H1 (cell line): ENCODE measurements at regions not wholly inside any gene's neighbourhood (a gene's known extent, or its start where the extent isn't known, plus 50 kb on each side); places are given as distances from the start of the nearest gene placed in this dataset.

Experiments used
- CTCF ChIA-PET: fragments of 300-600 bp; sonication (Branson Sonifier 250); formaldehyde crosslinking; loops from one replicate; lab custom pipeline; 2021; ENCODE audit not compliant: partially characterized antibody; lab: Charles Lee
- POLR2A ChIA-PET: fragments of 300-600 bp; sonication (Branson Sonifier 250); formaldehyde crosslinking; loops from one replicate; lab custom pipeline; 2021; ENCODE audit warnings: inconsistent platforms; ENCODE audit not compliant: partially characterized antibody; lab: Charles Lee
- DNase-seq, 2 experiments: peaks; one replicate each; pipeline versions ENCODE4 v3.0.0 to v3.0.0-alpha.2; 2010 to 2022; ENCODE audit warnings: low spot score in 2 of 2, low read depth in 1 of 2, mixed read lengths in 1 of 2
- FAIRE-seq: peaks from 2 replicates; lab custom pipeline; 2011; peaks lifted over from hg19 to GRCh38; lab: Jason Lieb, UNC
- H2AFZ ChIP-seq: 2 replicates; pipeline ENCODE4 v1.8.1; 2012; ENCODE audit warnings: low read length, inconsistent platforms
- H2AK5ac ChIP-seq: 2 replicates; pipeline ENCODE4 v1.6.1; 2013; ENCODE audit warnings: low read depth, low read length
- H2BK120ac ChIP-seq: replicated peaks from 2 replicates; pipeline ENCODE3; 2013; ENCODE audit warnings: low read depth, low read length, inconsistent platforms
- H2BK12ac ChIP-seq: 2 replicates; pipeline ENCODE4 v1.6.1; 2013; ENCODE audit warnings: low read depth, low read length
- H2BK15ac ChIP-seq: 2 replicates; pipeline ENCODE4 v1.6.1; 2013; ENCODE audit warnings: low read length
- H2BK20ac ChIP-seq: 2 replicates; pipeline ENCODE4 v1.6.1; 2013; ENCODE audit warnings: low read length
- H2BK5ac ChIP-seq: 2 replicates; pipeline ENCODE4 v1.6.1; 2013; ENCODE audit warnings: low read depth, low read length
- H3K14ac ChIP-seq: 2 replicates; pipeline ENCODE4 v1.6.1; 2013; ENCODE audit warnings: inconsistent platforms; ENCODE audit not compliant: insufficient read length
- H3K18ac ChIP-seq: 2 replicates; pipeline ENCODE4 v1.6.1; 2013; ENCODE audit warnings: low read length; ENCODE audit errors: extremely low read depth
- H3K23ac ChIP-seq: 2 replicates; pipeline ENCODE4 v1.6.1; 2013; ENCODE audit warnings: inconsistent platforms; ENCODE audit not compliant: insufficient read length
- H3K23me2 ChIP-seq: 2 replicates; pipeline ENCODE4 v1.6.1; 2013; ENCODE audit warnings: low read depth, low read length
- H3K27ac ChIP-seq: 2 replicates; pipeline ENCODE4 v1.6.1; 2011; ENCODE audit warnings: low read depth, low read length, inconsistent platforms
- H3K27me3 ChIP-seq, 4 experiments: replicated peaks in 1 of 4; 1 replicate in 1 of 4; 2 replicates in 3 of 4; pipeline versions ENCODE4 v1.6.1 to v1.8.1; 2011 to 2013; ENCODE audit warnings: low read length in 3 of 4, mild to moderate bottlenecking in 3 of 4, inconsistent platforms in 2 of 4, mixed read lengths in 2 of 4, moderate library complexity in 1 of 4; ENCODE audit not compliant: control insufficient read depth in 3 of 4, insufficient read depth in 3 of 4; ENCODE audit errors: extremely low read depth in 1 of 4
- H3K36me3 ChIP-seq, 4 experiments: 2 replicates each; pipeline versions ENCODE4 v1.6.1 to v1.8.1; 2011 to 2013; ENCODE audit warnings: mild to moderate bottlenecking in 4 of 4, low read length in 3 of 4, moderate library complexity in 2 of 4, control low read depth in 1 of 4, inconsistent platforms in 1 of 4; ENCODE audit not compliant: insufficient read depth in 4 of 4, control insufficient read depth in 2 of 4
- H3K4ac ChIP-seq: replicated peaks from 2 replicates; pipeline ENCODE3; 2013; ENCODE audit warnings: low read length, low read depth, mixed read lengths, inconsistent platforms; ENCODE audit not compliant: insufficient read length
- H3K4me1 ChIP-seq, 4 experiments: replicated peaks in 1 of 4; 1 replicate in 1 of 4; 2 replicates in 3 of 4; pipeline versions ENCODE4 v1.6.1 to v1.8.1; 2011 to 2013; ENCODE audit warnings: low read length in 3 of 4, inconsistent platforms in 2 of 4, mixed read lengths in 1 of 4; ENCODE audit not compliant: insufficient read depth in 4 of 4, control insufficient read depth in 3 of 4
- H3K4me2 ChIP-seq, 2 experiments: 2 replicates each; pipeline versions ENCODE4 v1.6.1 to v1.8.1; 2011 to 2013; ENCODE audit warnings: low read depth in 2 of 2, low read length in 2 of 2, control low read depth in 1 of 2, inconsistent platforms in 1 of 2, mild to moderate bottlenecking in 1 of 2; ENCODE audit not compliant: insufficient read depth in 1 of 2
- H3K4me3 ChIP-seq, 4 experiments: fragments of 200-600, 300-600 bp in 1 of 4; sonication (generic), shearing (Covaris generic), sonication (Bioruptor Twin) in 1 of 4; 2 replicates each; pipeline versions ENCODE4 v1.5.1 to v1.8.1; 2011 to 2016; ENCODE audit warnings: low read length in 4 of 4, low read depth in 3 of 4, control low read depth in 2 of 4, inconsistent platforms in 2 of 4, mild to moderate bottlenecking in 2 of 4, mixed read lengths in 1 of 4, moderate library complexity in 1 of 4; ENCODE audit not compliant: insufficient read depth in 2 of 4; ENCODE audit errors: extremely low read depth in 1 of 4
- H3K56ac ChIP-seq: replicated peaks from 2 replicates; pipeline ENCODE3; 2013; ENCODE audit warnings: low read depth, mild to moderate bottlenecking, mixed read lengths, low read length, inconsistent platforms; ENCODE audit not compliant: insufficient read length
- H3K79me1 ChIP-seq: 2 replicates; pipeline ENCODE4 v1.6.1; 2013; ENCODE audit warnings: low read depth, low read length, control low read depth
- H3K79me2 ChIP-seq, 2 experiments: 2 replicates each; pipeline versions ENCODE4 v1.6.1 to v1.8.1; 2012 to 2013; ENCODE audit warnings: low read length in 2 of 2, mild to moderate bottlenecking in 2 of 2, inconsistent platforms in 1 of 2; ENCODE audit not compliant: insufficient read depth in 2 of 2, control insufficient read depth in 1 of 2
- H3K9ac ChIP-seq, 4 experiments: replicated peaks in 1 of 4; 1 replicate in 1 of 4; 2 replicates in 3 of 4; pipeline versions ENCODE4 v1.6.1 to v1.8.1; 2011 to 2013; ENCODE audit warnings: low read depth in 3 of 4, low read length in 3 of 4, control low read depth in 2 of 4, mild to moderate bottlenecking in 2 of 4, moderate library complexity in 2 of 4, inconsistent platforms in 1 of 4; ENCODE audit errors: extremely low read depth in 1 of 4
- H3K9me3 ChIP-seq, 2 experiments: 2 replicates each; pipeline versions ENCODE4 v1.6.1 to v1.8.1; 2012 to 2013; ENCODE audit warnings: mild to moderate bottlenecking in 2 of 2, moderate library complexity in 2 of 2, control low read depth in 1 of 2, inconsistent platforms in 1 of 2, low read depth in 1 of 2, low read length in 1 of 2, mixed read lengths in 1 of 2; ENCODE audit not compliant: insufficient read depth in 2 of 2
- H4K20me1 ChIP-seq, 2 experiments: replicated peaks in 1 of 2; 2 replicates each; pipeline versions ENCODE3 to v1.8.1; 2011 to 2013; ENCODE audit warnings: inconsistent platforms in 2 of 2, low read length in 2 of 2, mild to moderate bottlenecking in 1 of 2; ENCODE audit not compliant: insufficient read depth in 2 of 2, control insufficient read depth in 1 of 2
- H4K5ac ChIP-seq: 2 replicates; pipeline ENCODE4 v1.6.1; 2013; ENCODE audit warnings: low read length, low read depth, mixed read lengths, inconsistent platforms; ENCODE audit not compliant: insufficient read length
- H4K8ac ChIP-seq: 2 replicates; pipeline ENCODE4 v1.8.0; 2013; ENCODE audit warnings: mild to moderate bottlenecking, moderate library complexity, low read length, inconsistent platforms; ENCODE audit not compliant: insufficient read depth; ENCODE audit errors: extremely low read depth
- H4K91ac ChIP-seq: replicated peaks from 2 replicates; pipeline ENCODE3; 2013; ENCODE audit warnings: low read length, mixed read lengths, inconsistent platforms; ENCODE audit not compliant: insufficient read length
- NRF1 ChIP-seq: IDR thresholded peaks from 2 replicates; pipeline ENCODE4 v1.6.1; 2011; ENCODE audit warnings: mild to moderate bottlenecking, low read depth, low read length, improper control_type of control experiment
- RBBP5 ChIP-seq: IDR thresholded peaks from 2 replicates; pipeline ENCODE4 v1.7.1; 2012; ENCODE audit warnings: low read depth, mild to moderate bottlenecking, inconsistent platforms, low read length, moderate library complexity, borderline replicate concordance
- TAF1 ChIP-seq: IDR thresholded peaks from 2 replicates; pipeline ENCODE4 v1.6.1; 2011; ENCODE audit warnings: mild to moderate bottlenecking, low read depth, low read length
- TCF12 ChIP-seq: IDR thresholded peaks from 2 replicates; pipeline ENCODE4 v1.6.1; 2011; ENCODE audit warnings: low read depth, mild to moderate bottlenecking, low read length
- ZNF274 ChIP-seq: IDR thresholded peaks from 2 replicates; pipeline ENCODE4 v1.7.0; 2012; ENCODE audit warnings: low read length, borderline replicate concordance; ENCODE audit errors: extremely low read depth
- WGBS, 2 experiments: shearing (Covaris generic) in 1 of 2; methylation state at CpG; one replicate each; pipeline versions ENCODE4 v1.1.6 to v1.1.7; 2013 to 2015; ENCODE audit warnings: low lambda C conversion rate in 2 of 2, mixed read lengths in 2 of 2, inconsistent platforms in 1 of 2, low coverage in 1 of 2, missing lambda C conversion rate in 1 of 2; ENCODE audit not compliant: insufficient replicate concordance in 2 of 2, insufficient coverage in 1 of 2, insufficient read length in 1 of 2; ENCODE audit errors: extremely low coverage in 1 of 2, missing lambda C conversion rate in 1 of 2; 5-methylcytosine and 5-hydroxymethylcytosine counted together

DNA sequence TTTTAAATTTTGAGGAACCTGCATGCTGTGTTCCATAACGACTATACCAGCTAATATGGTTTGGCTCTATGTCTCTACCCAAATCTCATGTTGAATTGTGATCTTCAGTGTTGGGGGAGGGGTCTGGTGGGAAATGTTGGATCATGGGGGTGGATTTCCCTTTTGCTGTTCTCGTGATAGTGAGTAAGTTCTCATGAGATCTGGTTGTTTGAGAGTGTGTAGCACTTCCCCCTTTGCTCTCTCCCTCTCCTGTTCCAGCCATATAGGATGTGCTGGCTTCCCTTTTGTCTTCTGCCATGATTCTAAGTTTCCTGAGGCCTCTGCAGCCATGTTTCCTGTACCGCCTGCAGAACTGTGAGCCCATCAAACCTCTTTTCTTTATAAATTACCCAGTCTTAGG, 61.8 kb upstream of the NEDD9 start:
- peaks cover 0 to 5% (median 0%) of the 10 kb centered on the region in 4 experiments; a peak in 1 of 7 replicates for H3K4me1 ChIP-seq
- no peaks in the 10 kb centered on the region for H4K20me1 ChIP-seq
- CTCF ChIA-PET: no interaction called here
- H4K5ac ChIP-seq: no peak overlapping the region
- H3K56ac ChIP-seq: no peak overlapping the region
- no peaks in the 10 kb centered on the region for H3K36me3 ChIP-seq
- H2AFZ ChIP-seq: no peak overlapping the region
- WGBS, 2 experiments: 95% methylated on average over 3 of the region's 3 CpGs; no CpG with 5 or more reads in 1 of the 2 experiments
- H3K4ac ChIP-seq: no peak overlapping the region
- no peaks in the 10 kb centered on the region for H3K23me2 ChIP-seq
- H3K14ac ChIP-seq: no peak overlapping the region
- POLR2A ChIA-PET: no interaction called here
- H3K9ac ChIP-seq: no peak overlapping the region
- H4K91ac ChIP-seq: no peak overlapping the region
- H4K8ac ChIP-seq: no peak overlapping the region
- no peaks in the 10 kb centered on the region for H3K79me1 ChIP-seq
- no peak overlapping the region for H2BK20ac ChIP-seq
- H3K27me3 ChIP-seq: no peaks in the 10 kb centered on the region
- no peak overlapping the region for H3K4me3 ChIP-seq
- H3K4me2 ChIP-seq: no peak overlapping the region
- H2BK15ac ChIP-seq: no peak overlapping the region
- H3K23ac ChIP-seq: no peak overlapping the region
- no peak for DNase-seq
- no peak for FAIRE-seq
- H2BK5ac ChIP-seq: no peak overlapping the region
- H3K27ac ChIP-seq: no peak overlapping the region
- no peaks in the 10 kb centered on the region for H3K79me2 ChIP-seq
- no peak overlapping the region for H2BK12ac ChIP-seq
- H2AK5ac ChIP-seq: no peak overlapping the region
- no peak overlapping the region for H3K18ac ChIP-seq
- H3K9me3 ChIP-seq: 0 out of 4 replicates have a peak, but pooled peaks cover 0 to 6% of the 10 kb centered on the region in 2 experiments
- no peak overlapping the region for H2BK120ac ChIP-seq
- no peak for TF ChIP-seq RBBP5
- TF ChIP-seq TCF12: no peak
- TF ChIP-seq ZNF274: no peak
- TF ChIP-seq TAF1: no peak
- no peak for TF ChIP-seq NRF1
